Stomach (tissue), 8 donors: ENCODE measurements at regions not wholly inside any gene's neighbourhood (a gene's known extent, or its start where the extent isn't known, plus 50 kb on each side); places are given as distances from the start of the nearest gene placed in this dataset.

Source experiments
- DNase-seq, 2 donors: peaks; one replicate each; pipeline versions ENCODE4 v3.0.0 to v3.0.0-alpha.2; 2013 to 2019
- H3K27ac ChIP-seq, 5 donors: fragments of 200-600 bp in 4 of 5; sonication (generic) in 4 of 5; one replicate each; pipeline ENCODE4 v1.5.1; 2013 to 2019; ENCODE audit warnings: mild to moderate bottlenecking in 1 of 5, moderate library complexity in 1 of 5
- H3K27me3 ChIP-seq, 3 donors: fragments of 200-600 bp; sonication (generic); one replicate each; pipeline ENCODE4 v1.5.1; 2017 to 2019; ENCODE audit warnings: mixed run types in 1 of 3
- H3K36me3 ChIP-seq, 4 donors: fragments of 200-600 bp; sonication (generic); 1 replicate in 3 of 4; 2 replicates in 1 of 4; pipeline ENCODE4 v1.5.1; 2016 to 2019
- H3K4me1 ChIP-seq, 4 donors: fragments of 200-600 bp; sonication (generic); one replicate each; pipeline ENCODE4 v1.5.1; 2016 to 2019
- H3K4me3 ChIP-seq, 4 donors: fragments of 200-600 bp; sonication (generic) in 3 of 4; one replicate each; pipeline ENCODE4 v1.5.1; 2016 to 2019; ENCODE audit warnings: mild to moderate bottlenecking in 1 of 4
- H3K9me3 ChIP-seq, 4 donors: fragments of 200-600 bp; sonication (generic); one replicate each; pipeline ENCODE4 v1.5.1; 2016 to 2019
- EP300 ChIP-seq: sonication (generic); formaldehyde crosslinking; IDR thresholded peaks from one replicate; pipeline ENCODE4 v1.6.1; 2017; ENCODE audit warnings: antibody characterized with exemption
- POLR2A ChIP-seq, 4 donors: fragments of 450-650 bp; IDR thresholded peaks; one replicate each; pipeline ENCODE4 v1.6.1; 2016; ENCODE audit warnings: antibody characterized with exemption in 4 of 4, control low read depth in 2 of 4, mild to moderate bottlenecking in 1 of 4, moderate library complexity in 1 of 4
- POLR2AphosphoS5 ChIP-seq, 3 donors: sonication (generic); formaldehyde crosslinking; IDR thresholded peaks; one replicate each; pipeline ENCODE4 v1.6.1; 2016; ENCODE audit warnings: antibody characterized with exemption in 3 of 3
- WGBS, 5 donors: extraction: QIAGEN DNeasy Blood & Tissue Kit in 3 of 5; methylation state at CpG; one replicate each; pipeline versions ENCODE4 v1.1.5 to v1.1.7; 2013 to 2018; 5-methylcytosine and 5-hydroxymethylcytosine counted together
- intact Hi-C: fragments of 100-400 bp; cut with DNase I; formaldehyde crosslinking; loops from one replicate; pipeline ENCODE4 v1.15.1; 2023; ENCODE audit warnings: low total_unique reads
- TF ChIP-seq, protein P1 (sequence below), 7 experiments: fragments of 450-650 bp in 4 of 7; fragments of 200-600 bp in 3 of 7; sonication (generic) in 3 of 7; IDR thresholded peaks; one replicate each; pipeline ENCODE4 v1.5.1; 2016 to 2019; ENCODE audit warnings: antibody characterized with exemption in 7 of 7, control low read depth in 2 of 7, mild to moderate bottlenecking in 1 of 7
- donor health status: healthy with polysubstance abuse.
- donor health status: Bipolar disorder and iron deficiency.
- donor health status: healthy.

DNA sequence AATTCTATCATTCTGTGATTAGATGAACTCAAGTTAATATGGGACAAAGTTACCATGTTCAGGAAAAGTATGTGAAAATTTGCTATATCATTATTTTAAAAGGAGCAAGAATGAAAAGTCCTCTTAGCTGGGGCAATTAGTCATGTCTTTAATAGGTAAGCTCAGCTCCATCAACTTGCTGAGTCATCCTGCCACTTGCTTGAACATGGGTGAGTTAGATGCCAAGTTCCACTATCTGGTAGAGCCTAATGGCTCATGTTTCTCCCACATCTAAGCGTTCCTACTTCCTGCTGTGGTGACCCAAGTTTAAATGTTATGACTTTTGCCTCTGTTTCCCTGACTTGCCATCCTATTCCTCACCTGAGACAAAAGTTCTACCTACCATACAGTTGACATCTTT lies 276.8 kb downstream of the ZNF674 start:
- DNase-seq: peak in 1 of 2 donors; percentile 21
- intact Hi-C loops: no loop called here
- H3K9me3 ChIP-seq: peaks cover 0 to 6% (median 3%) of the 10 kb centered on the region in 4 donors
- H3K4me1 ChIP-seq: no peaks in the 10 kb centered on the region
- no peak overlapping the region for H3K4me3 ChIP-seq
- no peaks in the 10 kb centered on the region for H3K27me3 ChIP-seq
- no peaks in the 10 kb centered on the region for H3K36me3 ChIP-seq
- 3 to 29% (median 23%) methylated on average over 1 of the region's 1 CpG for WGBS, 5 donors
- no peak for TF ChIP-seq POLR2AphosphoS5 (IDR thresholded peaks at IDR 0.05)
- TF ChIP-seq, protein P1, sequence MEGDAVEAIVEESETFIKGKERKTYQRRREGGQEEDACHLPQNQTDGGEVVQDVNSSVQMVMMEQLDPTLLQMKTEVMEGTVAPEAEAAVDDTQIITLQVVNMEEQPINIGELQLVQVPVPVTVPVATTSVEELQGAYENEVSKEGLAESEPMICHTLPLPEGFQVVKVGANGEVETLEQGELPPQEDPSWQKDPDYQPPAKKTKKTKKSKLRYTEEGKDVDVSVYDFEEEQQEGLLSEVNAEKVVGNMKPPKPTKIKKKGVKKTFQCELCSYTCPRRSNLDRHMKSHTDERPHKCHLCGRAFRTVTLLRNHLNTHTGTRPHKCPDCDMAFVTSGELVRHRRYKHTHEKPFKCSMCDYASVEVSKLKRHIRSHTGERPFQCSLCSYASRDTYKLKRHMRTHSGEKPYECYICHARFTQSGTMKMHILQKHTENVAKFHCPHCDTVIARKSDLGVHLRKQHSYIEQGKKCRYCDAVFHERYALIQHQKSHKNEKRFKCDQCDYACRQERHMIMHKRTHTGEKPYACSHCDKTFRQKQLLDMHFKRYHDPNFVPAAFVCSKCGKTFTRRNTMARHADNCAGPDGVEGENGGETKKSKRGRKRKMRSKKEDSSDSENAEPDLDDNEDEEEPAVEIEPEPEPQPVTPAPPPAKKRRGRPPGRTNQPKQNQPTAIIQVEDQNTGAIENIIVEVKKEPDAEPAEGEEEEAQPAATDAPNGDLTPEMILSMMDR (IDR thresholded peaks at IDR 0.05): no peak
- TF ChIP-seq POLR2A (IDR thresholded peaks at IDR 0.05): no peak
- no peak for TF ChIP-seq EP300
- no peak overlapping the region for H3K27ac ChIP-seq

DNA sequence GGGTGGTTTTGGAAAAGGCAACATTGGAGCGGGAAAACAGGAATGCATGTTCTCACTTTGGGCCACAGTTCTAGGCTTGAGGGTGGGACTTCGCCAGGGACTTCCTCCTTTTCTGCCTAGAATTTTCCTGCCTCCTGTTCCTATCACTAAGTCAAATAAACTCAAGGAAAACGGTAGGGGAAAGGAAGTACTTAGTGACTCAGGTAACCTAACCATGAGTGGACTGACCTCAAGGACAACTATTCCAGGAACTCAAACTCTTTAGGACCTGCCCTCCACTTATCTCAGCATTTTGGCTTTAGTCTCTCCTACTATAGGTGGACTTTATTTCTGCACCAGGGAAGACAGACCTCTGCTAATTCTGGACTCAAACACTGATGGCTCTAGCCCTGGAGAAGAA lies 281.7 kb downstream of the ZNF674 start:
- H3K9me3 ChIP-seq: no peaks in the 10 kb centered on the region
- TF ChIP-seq POLR2AphosphoS5 (IDR thresholded peaks at IDR 0.05): no peak
- no peak for TF ChIP-seq POLR2A (IDR thresholded peaks at IDR 0.05)
- TF ChIP-seq EP300: no peak
- TF ChIP-seq, protein P1 (IDR thresholded peaks at IDR 0.05): no peak
- intact Hi-C loops: no loop called here
- no peaks in the 10 kb centered on the region for H3K4me1 ChIP-seq
- 11 to 64% (median 48%) methylated on average over 1 to 3 of the region's 3 CpGs for WGBS, 5 donors
- DNase-seq: peak in 1 of 2 donors; percentile 15
- no peaks in the 10 kb centered on the region for H3K27me3 ChIP-seq
- no peak overlapping the region for H3K4me3 ChIP-seq
- H3K36me3 ChIP-seq: no peaks in the 10 kb centered on the region
- H3K27ac ChIP-seq: peak overlapping the region in 1 of 5 donors; percentile 59

DNA sequence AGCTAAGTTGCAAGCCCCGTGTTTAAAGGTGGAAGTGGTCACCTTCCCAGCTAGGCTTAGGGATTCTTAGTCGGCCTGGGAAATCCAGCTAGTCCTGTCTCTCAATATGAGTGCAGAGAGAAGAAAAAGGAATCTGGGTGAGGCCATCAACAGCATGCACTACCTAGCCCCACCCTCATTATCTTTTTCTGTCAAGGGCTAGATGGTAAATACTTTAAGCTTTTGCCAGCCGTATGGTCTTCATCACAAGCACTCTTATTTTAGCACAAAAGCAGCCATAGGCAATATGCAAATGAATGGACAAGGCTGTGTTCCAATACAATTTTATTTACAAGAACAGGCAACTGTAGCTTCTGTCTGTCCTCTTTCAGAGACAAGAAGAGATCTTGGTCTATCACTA lies 282.9 kb downstream of the ZNF674 start:
- WGBS, 5 donors: 42 to 55% (median 48%) methylated on average over 3 of the region's 3 CpGs

DNA sequence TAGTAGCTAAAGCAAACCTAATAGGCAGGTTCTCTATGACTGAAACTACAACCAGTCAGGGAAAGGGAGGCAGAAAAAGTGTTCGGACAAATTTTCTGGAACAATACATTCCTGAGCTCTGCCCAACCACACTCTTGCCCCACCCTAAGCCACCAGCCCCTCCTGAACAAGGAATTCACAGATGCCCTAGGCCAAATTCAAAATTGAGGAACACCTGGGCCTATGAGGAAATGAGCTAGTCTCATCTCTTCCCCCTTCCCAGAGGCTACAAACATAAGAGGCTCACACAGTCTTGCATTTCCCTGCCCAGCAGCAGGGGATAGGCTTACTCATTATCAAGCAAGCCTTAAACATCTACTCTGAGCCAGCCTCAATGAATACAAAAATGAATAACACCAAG lies 284.7 kb downstream of the ZNF674 start:
- no peak for DNase-seq
- TF ChIP-seq POLR2A (IDR thresholded peaks at IDR 0.05): no peak
- TF ChIP-seq POLR2AphosphoS5 (IDR thresholded peaks at IDR 0.05): no peak
- TF ChIP-seq, protein P1 (IDR thresholded peaks at IDR 0.05): no peak
- TF ChIP-seq EP300: no peak
- no peak overlapping the region for H3K4me3 ChIP-seq
- H3K27me3 ChIP-seq: no peaks in the 10 kb centered on the region
- intact Hi-C loops: no loop called here
- no peaks in the 10 kb centered on the region for H3K4me1 ChIP-seq
- no peaks in the 10 kb centered on the region for H3K36me3 ChIP-seq
- WGBS, 5 donors: 36 to 89% (median 71%) methylated on average over 1 of the region's 1 CpG
- H3K9me3 ChIP-seq: no peaks in the 10 kb centered on the region
- peak overlapping the region in 1 of 5 donors; percentile 10 for H3K27ac ChIP-seq

More for the DNA sequence above, 282.9 kb downstream of the ZNF674 start:
- peak overlapping the region in 1 of 5 donors; percentile 59 for H3K27ac ChIP-seq
- DNase-seq: no peak
- no peaks in the 10 kb centered on the region for H3K27me3 ChIP-seq
- intact Hi-C loops: no loop called here
- TF ChIP-seq, protein P1 (IDR thresholded peaks at IDR 0.05): no peak
- TF ChIP-seq EP300: no peak
- no peak for TF ChIP-seq POLR2A (IDR thresholded peaks at IDR 0.05)
- no peak for TF ChIP-seq POLR2AphosphoS5 (IDR thresholded peaks at IDR 0.05)
- no peaks in the 10 kb centered on the region for H3K36me3 ChIP-seq
- no peak overlapping the region for H3K4me3 ChIP-seq
- H3K4me1 ChIP-seq: no peaks in the 10 kb centered on the region
- H3K9me3 ChIP-seq: no peaks in the 10 kb centered on the region
